Nucleus accumbens (tissue), 56 donors: ENCODE measurements at regions not wholly inside any gene's neighbourhood (a gene's known extent, or its start where the extent isn't known, plus 50 kb on each side); places are given as distances from the start of the nearest gene placed in this dataset.
"Not testable (repeated sequence)": the region's sequence is repeated elsewhere in the genome, so short reads cannot be mapped to it uniquely, and the experiment has no call there.

Experiments
- DNase-seq, 56 donors: peaks; one replicate each; lab custom pipeline; 2025; lab: John Stamatoyannopoulos, UW

DNA sequence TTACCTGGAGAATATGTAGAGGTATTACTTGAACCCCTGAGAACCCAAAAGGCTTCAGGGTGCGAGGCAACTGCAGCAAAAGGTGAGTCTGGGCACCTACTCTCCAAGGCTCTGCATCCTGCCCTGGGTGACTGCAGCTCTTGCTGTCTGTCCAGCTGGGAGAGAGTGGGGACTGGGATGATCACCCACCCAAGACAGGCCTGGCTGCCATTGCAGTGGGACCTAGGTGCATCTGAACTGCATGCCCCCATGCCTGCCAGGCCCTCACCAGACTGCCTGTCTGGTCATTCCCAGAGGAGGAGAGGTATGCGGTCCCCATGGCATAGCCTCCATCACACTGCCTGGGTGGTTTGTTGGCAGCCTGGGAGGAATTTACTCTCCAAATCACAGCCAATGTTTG lies 563.9 kb downstream of the TFAP2A start:
- no peak for DNase-seq

DNA sequence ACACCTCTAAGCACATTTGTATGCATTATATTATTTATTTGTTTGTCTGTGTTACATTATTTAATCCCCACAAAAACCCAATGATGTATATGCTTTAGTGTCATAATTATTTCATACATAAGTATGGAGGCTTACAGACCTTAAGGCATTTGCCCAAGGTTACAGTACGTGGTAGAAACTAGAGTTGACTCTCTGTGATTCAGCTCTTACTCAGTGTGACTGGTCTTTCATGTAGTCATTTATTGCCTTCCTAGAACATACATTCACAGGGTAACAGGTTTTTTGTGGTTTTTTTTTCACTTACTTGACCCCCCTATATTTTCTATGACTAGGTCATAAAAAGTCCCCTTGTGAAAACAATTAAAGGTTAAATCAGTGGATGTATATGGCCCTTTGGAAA lies 566.8 kb downstream of the TFAP2A start:
- no peak for DNase-seq

DNA sequence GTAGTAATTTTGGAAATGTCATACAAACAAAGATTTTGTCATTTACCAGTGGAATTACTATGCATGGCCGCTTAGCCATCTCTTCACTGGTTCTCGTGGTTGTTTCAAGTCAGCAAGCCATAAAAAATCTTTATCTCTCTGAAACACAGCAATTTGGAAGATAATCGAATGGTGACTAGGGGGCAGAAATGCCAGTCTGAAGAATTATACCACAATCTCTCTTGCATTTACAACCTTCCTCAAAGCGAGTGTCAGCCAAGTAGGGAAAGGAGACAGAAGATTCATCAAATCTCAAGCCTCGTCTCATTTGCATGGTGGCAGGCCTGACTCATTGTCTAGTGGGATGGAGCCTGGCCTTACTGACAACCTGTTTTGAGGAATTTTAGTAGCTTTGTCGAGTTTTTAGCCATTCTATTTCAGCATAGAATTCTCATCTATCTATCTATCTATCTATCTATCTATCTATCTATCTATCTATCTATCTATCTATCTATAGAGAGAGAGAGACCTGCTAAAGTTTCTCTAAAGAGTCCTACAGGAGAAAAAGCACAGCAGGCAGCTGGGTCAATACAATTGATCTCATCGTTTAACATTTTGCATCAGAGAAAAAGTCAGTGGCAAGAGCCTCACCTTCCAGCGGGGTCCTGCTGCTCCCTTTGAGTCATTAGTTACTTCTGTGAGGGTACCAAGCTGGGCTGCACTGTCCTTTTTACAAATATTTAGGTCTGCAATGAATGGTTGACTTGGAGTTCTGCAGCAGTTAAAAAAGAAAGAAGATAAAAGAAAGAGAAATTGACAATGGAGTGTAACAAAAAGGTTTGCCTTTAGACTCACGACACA lies 572.8 kb downstream of the TFAP2A start:
- no peak for DNase-seq

DNA sequence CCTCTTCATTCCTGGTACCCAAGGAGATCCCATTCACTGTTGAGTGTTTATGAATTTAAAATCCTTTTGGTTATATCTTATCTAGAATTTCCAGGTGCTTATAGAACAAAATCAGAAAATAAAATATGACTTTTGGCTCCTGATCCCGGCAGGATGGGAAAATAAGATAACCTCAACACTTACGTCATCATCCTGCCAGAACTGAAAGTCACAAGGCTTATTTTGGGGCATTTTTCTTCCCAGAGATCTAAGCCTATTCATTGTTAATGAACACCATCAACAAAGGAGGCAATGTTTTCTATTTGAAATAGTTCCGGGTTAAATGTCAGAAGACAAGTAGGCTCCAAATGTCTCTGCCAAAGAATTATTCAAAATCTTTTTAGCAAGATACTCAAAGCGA lies 580.6 kb downstream of the TFAP2A start:
- DNase-seq: no peak

DNA sequence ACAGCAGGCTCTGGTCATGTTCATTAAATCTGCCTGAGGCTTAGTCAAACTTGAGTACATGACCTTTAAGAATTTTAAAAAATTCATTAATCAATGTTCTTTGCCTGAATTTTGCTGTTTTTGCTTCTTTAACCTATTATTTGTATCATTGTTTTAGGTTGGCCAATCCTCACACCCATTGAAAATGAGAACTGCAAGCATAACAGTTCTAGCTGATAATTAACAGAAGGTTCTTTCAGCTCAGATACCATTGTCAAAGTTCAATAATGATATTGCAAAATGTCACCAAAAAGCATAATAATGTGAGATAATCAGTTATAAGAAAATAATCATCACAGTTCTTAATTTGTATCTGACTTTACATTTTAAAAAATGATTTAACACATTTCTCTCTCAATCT lies 583.1 kb downstream of the TFAP2A start:
- DNase-seq: no peak

DNA sequence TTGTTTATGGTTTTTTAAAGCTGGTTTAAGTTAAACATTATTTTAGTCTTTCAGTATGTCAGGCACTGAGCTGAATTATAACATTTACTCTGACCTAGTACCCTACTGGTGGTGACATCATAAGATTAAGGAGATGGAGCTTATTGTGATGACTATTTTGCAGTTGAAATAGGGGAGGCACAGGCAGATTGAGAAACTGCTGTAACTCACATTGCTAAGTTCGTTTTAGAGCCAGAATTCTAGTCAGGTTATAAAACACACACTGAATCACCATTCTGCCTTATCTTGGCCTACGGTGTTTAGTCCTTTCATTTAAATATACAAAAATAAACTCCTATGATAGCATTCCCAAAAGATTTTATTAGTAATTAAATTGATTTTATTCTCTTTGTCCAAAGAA lies 584.1 kb downstream of the TFAP2A start:
- DNase-seq: no peak

DNA sequence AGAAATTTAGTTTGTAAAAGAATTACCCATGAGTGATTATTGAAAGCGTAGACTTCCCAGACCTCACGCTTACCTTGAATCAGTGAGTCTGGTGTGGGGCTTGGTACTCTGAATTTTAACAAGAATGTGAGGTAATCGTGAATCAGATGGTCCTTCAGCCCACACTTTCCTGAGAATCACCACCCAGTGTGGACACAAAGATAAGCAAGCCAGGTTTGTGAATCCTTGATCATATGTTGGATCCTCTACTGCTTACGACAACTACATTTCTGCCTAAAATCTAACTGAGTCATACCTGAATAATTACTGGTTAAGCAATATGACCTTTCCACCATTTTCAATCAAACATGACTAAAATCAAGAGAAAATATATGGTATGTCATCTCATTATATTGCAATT lies 589.3 kb downstream of the TFAP2A start:
- no peak for DNase-seq

DNA sequence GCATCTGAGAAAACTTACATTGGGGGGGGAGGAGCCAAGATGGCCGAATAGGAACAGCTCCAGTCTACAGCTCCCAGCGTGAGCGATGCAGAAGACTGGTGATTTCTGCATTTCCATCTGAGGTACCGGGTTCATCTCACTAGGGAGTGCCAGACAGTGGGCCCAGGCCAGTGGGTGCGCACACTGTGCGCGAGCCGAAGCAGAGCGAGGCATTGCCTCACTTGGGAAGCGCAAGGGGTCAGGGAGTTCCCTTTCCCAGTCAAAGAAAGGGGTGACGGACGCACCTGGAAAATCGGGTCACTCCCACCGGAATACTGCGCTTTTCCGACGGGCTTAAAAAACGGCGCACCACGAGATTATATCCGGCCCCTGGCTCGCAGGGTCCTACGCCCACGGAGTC lies 604.1 kb downstream of the TFAP2A start:
- DNase-seq: not testable (repeated sequence)

DNA sequence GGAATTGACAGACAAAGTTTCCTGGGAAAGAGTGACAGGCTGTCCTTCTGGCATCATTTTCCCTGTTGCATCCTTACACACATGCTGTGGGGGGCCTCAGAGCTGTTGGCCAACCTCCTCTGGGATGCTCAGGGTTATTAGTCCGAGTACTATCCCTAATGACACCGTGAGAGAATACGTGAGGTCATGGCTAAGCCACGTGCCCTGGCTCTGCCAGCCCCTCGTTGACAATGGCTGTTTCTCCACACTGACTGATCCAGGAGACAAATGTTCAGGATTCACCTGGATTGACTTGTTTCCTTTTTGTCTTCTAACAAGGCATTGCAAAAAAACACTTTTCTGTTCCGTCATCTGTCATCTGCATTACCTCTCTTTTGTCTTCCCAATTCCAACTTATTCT lies 604.6 kb downstream of the TFAP2A start:
- DNase-seq: no peak

DNA sequence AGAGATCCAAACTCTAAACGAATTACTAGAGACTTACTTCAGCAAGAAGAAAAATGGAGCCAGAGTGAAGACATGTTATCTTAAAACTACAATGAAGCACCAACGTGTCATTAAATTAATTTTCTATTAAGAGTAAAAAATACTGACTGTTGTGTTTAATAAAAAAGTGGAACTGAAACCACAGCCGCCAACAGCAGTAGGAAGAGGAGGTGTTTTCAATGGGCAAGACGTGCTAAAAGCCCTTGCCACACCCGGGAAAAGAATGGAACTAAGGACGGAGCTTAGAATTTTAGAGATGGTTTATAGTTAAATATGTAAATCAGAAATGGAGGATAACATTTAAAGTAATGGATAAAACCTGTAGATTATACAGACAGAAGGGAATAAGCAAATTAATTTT lies 608.7 kb downstream of the TFAP2A start:
- no peak for DNase-seq

DNA sequence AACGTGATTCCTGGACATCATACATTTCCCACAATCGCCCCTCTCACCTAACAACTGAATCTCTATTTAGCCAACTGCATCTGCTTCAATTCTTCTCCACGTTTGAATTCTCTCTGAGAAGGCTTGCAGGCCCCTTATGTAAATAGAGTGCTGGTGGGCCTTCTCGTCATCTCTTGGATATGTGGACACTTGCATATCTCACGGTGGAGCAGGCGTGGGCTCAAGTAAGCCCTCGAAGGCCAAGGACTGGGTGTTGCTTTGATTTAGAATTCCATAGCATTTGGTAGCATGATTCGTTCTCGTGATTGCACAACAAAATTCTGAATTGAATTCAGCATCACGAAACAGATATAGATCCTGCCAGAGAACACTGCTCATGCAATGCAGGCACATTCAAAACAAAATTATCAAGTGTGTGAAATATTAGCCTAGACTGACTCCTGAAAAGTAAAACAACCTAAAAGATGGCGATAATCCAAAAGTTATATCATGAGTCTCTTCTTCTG lies 613.6 kb downstream of the TFAP2A start:
- DNase-seq: no peak

DNA sequence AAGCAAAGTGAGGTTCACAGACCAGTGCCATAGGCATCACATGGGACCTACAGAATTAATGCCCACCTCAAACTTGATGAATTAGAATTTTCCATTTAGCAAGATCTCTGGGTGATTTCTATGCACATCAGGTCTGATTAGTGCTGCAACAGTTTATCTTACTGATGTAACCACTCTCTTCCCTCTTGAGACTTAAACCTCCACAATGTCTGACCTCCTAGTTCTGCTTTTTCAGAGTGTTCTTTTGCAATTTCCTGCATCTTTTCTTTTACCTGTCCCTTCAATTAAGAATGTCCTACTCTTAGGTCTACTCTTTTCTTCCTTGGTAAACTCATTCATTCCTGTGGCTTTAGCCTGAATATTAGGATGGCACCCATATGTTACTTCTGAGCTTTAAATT lies 615.3 kb downstream of the TFAP2A start:
- DNase-seq: no peak

DNA sequence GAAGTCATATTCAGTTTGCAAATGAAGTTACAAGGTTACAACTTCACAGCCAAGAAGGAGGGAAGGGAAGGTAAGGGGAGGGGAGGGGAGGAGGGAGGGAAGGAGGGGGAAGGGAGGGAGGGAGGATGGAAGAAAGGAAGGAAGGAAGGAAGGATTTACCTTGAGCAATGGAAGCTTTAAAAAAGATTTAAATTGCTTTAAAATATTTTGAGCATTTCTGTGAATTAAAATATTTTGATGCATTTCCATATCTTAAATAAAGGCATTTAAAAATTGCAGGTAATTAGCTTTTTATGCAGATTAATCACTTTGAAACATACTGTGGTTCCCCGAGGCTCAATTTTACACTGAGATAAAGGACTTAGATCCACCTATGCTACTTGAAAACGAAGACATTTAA lies 618.0 kb downstream of the TFAP2A start:
- DNase-seq: no peak

DNA sequence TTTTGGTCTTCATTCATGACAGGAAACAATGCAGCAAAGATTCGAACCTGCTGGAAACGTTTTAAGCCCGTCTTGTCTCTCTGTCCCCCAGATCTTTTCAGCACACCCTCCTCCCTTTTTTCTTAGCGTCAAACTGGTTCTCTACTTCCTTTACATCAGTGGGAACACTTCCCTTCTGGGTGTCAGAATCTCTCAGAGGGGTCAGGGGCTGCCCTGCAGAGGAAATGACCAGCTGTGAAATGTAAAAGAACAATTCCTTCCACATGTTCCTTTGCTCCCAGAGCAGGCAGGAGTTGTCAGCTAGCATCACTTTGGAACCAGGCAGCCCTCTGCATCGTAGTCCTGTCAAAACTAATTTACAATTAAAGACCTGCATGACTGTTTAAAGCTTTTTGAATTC lies 619.0 kb downstream of the TFAP2A start:
- DNase-seq: no peak

DNA sequence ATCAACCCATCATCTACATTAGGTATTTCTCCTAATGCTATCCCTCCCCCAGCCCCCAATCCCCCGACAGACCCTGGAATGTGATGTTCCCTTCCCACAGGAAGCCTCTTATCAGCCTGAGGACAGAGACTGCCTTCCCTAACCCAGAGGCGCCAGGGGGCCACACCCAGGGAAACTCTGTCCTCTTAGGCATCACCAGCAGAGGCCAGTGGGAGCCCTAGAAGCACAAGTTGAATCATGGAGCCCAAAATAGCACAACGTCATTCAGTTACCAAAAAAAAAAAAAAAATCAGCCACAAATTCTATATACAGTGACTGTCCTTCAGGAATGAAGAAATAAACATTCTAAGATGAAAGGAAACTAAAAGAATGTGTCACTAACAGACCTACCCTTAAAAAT lies 625.7 kb downstream of the TFAP2A start:
- DNase-seq: no peak

DNA sequence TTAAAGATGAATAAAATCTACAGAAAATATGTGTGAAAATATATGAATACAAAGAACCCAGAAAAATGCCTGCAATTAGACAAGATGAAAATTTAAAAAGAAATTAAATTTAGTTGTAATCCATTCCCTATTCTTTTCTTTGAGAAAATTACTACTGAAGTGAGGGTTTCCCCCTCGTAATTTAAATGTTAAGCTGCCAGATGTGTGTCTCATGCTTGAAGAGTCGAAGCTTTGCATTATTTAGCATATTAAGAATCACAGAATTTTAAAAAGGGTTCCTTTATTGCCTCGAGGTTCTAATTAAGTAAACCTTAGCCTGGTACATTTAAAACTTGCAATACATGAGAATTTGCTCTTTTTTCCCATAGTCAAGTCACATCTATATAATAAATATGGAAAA lies 630.1 kb downstream of the TFAP2A start:
- DNase-seq: no peak

DNA sequence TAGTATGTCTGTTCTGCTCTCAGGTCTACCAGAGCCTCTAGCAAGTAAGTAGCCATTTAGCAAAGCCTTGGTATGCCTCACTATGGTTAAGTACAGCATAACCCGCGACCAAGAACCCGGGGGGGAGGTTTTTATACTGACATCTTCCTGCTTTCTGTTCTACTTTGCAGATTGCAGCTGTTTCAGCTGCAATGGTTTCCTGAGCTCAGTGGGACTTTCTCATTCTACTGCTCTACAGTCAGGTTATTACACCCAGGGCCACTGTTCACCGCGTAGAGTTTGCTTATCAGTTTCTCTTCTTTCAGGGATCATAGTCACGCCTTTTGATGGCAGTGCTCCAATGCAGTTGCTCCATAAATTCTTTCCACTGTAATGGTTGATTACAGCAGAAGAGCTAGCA lies 631.3 kb downstream of the TFAP2A start:
- no peak for DNase-seq

DNA sequence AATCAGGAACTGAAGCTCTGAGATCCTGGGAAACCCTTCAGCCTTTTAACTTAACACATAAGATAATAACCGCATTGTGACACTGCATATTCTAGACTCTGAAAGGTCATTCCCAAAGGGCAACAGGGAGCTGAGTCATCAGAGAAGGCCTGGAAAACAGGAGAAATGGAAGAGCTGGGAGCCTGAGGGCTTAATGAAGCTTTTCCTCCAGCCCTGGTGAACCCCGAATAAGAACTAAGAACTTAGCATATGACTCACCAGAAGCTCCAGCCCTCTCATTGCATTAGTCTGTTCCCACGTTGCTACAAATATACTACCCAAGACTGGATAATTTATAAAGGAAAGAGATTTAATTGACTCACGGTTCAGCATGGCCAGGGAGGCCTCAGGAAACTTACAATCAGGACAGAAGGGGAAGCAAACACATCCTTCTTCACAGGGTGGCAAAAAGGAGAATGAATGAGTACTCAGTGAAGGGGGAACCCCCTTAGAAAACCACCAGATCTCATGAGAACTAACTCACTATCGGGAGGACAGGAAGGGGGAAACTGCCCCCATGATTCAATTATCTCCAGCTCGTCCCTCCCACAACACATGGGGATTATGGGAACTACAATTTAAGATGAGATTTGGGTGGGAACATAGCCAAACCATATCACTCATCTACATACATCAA lies 648.5 kb downstream of the TFAP2A start:
- no peak for DNase-seq

DNA sequence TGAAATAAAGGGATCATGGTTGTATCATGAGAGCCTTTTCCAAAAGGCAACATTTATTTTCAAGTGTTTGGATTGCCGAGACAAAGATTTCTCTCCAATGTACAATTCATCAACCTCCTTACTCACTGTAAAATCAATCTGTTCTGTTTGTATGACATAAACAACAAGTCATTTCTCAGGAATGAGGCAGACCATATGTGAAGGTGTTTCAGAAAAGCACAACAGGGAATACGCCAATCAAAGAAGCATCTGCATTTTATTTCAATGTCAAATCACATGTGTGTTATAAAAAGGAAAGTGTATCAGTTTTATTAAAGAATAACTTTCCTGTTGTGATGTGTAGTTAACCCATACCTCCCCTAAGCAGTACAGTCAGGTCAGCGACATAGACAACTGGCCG lies 653.7 kb downstream of the TFAP2A start:
- no peak for DNase-seq

DNA sequence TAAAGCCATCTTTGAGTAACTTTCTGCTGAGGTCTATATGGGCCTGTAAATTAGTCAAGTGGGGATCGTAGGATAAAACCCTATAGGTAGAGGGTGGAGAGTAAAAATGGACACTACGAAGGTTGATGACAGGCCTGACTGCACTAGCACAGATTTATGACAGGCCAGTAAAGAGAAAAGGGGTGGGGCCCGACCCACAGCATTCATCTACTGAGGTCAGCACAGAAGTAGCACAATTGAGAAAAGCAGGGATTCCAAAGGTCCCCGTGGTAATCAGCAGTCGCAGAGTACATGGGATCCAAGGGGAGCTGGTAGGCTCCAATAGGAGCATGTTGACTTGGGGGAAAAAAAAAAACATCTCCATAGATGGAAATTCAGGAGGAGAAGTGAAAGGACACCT lies 660.4 kb downstream of the TFAP2A start:
- DNase-seq: no peak

DNA sequence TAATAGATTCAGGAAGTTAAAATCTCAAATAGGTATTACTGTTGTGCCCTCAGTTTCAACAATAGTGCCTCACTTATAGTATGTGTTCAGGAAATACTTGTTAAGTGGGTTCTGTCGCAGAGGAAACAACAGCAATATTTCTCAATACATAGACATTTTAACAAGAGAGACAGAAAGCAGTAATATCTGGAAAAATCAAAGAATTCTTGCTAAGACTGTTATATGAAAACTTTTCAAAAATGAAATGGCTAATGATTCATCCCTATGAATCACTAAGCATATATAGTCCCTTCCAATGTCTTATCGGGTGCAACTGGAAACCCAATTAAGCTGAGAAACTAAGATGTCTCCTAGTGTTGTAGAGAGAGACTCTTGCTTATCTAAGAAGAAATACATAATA lies 668.9 kb downstream of the TFAP2A start:
- no peak for DNase-seq

DNA sequence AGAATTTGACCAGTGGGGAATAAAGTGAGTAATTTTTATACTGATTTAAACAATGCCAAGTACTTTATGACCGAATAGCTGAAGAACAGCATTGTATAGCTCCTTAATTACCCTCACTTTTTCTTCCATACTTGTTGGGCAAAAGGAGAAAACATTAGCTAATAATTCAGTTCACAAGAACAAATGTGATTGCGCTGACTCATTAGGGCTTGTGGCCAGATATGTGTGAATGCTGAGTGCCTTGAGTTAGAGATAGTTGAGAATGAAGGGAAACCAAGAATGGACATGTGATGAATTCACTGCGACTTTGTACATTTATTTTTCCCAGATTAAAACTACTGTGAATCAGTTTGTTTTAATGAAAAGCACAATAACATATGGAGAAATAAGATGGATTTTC lies 669.4 kb downstream of the TFAP2A start:
- DNase-seq: no peak
